ENCODE measurements at regions not wholly inside any gene's neighbourhood (a gene's known extent, or its start where the extent isn't known, plus 50 kb on each side); places are given as distances from the start of the nearest gene placed in this dataset. TPM values are rescaled to one million over a fixed set of nuclear protein-coding genes. Genes with fewer than 3 reads are reported as not detected.

DNA sequence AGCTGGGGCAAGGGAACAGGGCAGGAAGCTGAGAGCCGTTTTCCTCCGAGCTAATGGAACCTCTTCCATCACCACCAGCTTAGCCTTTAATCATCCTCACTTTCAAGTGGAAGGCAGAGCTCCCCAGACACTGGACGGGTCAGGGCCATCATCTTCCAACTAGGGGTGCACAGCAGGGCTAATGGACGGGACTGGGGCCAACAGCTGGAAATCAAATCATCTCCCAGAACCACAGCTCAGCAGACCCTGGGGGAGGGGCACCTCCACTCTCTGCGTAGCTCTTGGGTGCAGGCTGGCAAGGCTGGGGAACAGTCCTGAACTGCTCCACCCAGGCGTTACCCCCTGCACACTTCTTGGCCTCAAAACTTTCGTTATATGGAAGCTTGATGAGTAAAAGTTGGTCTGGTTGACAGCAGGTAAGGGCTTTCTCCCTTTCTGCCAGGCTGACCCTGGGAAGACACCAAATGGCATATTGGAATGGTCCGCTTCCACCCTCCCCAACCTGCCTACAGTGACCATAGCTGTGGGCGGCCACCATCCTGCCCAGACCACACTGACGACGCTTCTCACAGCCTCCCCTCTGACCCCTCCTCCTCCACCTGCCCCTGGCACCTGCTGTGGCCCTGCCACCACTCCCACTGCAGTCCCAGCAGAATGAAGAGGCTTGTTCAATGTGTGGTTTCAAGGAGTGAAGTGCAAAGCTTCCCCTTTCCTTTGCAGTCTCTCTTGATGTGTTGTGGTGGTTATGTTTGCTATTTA, 51.7 kb upstream of the RET start:
- Mint-ChIP-seq H3K27me3 (ENCODE audit: unreplicated experiment) (peaks cover 20% of the 10 kb centered on the region), H3K4me3 (ENCODE audit: unreplicated experiment) (no peak overlapping the region), H3K4me1 (ENCODE audit: unreplicated experiment) (peaks cover 3% of the 10 kb centered on the region), H3K36me3 (ENCODE audit: unreplicated experiment) (no peaks in the 10 kb centered on the region), H3K9me3 (ENCODE audit: unreplicated experiment) (no peaks in the 10 kb centered on the region), H3K27ac (ENCODE audit: unreplicated experiment) (no peak overlapping the region)
- DNase-seq (ENCODE audit: extremely low spot score, unreplicated experiment) = no peak
- no peak for TF ChIP-seq CTCF (IDR thresholded peaks at IDR 0.05)

GRCh38 chr10:43026039-43026973, 50.6 kb upstream of the RET start:
- Mint-ChIP-seq H3K9me3 (ENCODE audit: unreplicated experiment) (no peaks in the 10 kb centered on the region), H3K27ac (ENCODE audit: unreplicated experiment) (no peak overlapping the region), H3K27me3 (ENCODE audit: unreplicated experiment) (peaks cover 19% of the 10 kb centered on the region), H3K36me3 (ENCODE audit: unreplicated experiment) (no peaks in the 10 kb centered on the region), H3K4me3 (ENCODE audit: unreplicated experiment) (no peak overlapping the region), H3K4me1 (ENCODE audit: unreplicated experiment) (peaks cover 3% of the 10 kb centered on the region)
- DNase-seq (ENCODE audit: extremely low spot score, unreplicated experiment) = no peak
- TF ChIP-seq CTCF (IDR thresholded peaks at IDR 0.05) = no peak

Small RNA genes lying in the stretch of these regions (microRNA-seq; reads per million reads assigned to microRNA genes)
- not detected for gene MIR5100 (ENCODE audit: unreplicated experiment)
